ENCODE measurements at regions not wholly inside any gene's neighbourhood (a gene's known extent, or its start where the extent isn't known, plus 50 kb on each side); places are given as distances from the start of the nearest gene placed in this dataset.
"Not testable (repeated sequence)": the region's sequence is repeated elsewhere in the genome, so short reads cannot be mapped to it uniquely, and the experiment has no call there.

DNA sequence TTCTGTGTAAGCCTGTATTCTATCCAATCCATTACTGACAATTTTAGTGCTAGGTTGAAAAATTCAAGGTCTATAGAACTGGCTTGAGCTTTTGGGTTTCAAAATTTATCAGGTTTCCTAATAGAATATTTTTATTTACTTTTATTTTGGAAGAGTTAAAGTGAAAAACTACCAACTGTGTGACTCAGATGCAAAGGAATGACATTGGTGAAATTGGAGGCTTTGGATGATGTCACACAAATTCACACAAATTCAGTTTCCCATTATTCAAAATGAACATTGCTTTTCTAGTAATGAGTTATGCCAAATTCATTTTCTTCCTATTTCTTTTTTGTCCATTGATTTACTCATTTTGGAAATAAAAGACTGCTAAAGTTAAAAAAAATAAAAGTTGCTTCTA lies 186.9 kb downstream of the ALX1 start:
- TF ChIP-seq, protein P1, sequence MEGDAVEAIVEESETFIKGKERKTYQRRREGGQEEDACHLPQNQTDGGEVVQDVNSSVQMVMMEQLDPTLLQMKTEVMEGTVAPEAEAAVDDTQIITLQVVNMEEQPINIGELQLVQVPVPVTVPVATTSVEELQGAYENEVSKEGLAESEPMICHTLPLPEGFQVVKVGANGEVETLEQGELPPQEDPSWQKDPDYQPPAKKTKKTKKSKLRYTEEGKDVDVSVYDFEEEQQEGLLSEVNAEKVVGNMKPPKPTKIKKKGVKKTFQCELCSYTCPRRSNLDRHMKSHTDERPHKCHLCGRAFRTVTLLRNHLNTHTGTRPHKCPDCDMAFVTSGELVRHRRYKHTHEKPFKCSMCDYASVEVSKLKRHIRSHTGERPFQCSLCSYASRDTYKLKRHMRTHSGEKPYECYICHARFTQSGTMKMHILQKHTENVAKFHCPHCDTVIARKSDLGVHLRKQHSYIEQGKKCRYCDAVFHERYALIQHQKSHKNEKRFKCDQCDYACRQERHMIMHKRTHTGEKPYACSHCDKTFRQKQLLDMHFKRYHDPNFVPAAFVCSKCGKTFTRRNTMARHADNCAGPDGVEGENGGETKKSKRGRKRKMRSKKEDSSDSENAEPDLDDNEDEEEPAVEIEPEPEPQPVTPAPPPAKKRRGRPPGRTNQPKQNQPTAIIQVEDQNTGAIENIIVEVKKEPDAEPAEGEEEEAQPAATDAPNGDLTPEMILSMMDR (IDR thresholded peaks at IDR 0.05; ENCODE audit: unreplicated experiment) = no peak
- Mint-ChIP-seq H3K27ac (ENCODE audit: unreplicated experiment) (no peak overlapping the region), H3K9me3 (ENCODE audit: low read depth, unreplicated experiment) (peaks cover 3% of the 10 kb centered on the region), H3K4me3 (ENCODE audit: low read depth, unreplicated experiment) (no peak overlapping the region), H3K4me1 (ENCODE audit: low read depth, unreplicated experiment) (peaks cover 47% of the 10 kb centered on the region), H3K27me3 (ENCODE audit: unreplicated experiment) (no peaks in the 10 kb centered on the region), H3K36me3 (ENCODE audit: insufficient read depth, unreplicated experiment) (peaks cover 9% of the 10 kb centered on the region)
- intact Hi-C loops (cut with micrococcal nuclease; ENCODE audit: unreplicated experiment) = loop anchor here (5.0 kb wide), 2 partner anchors 40 to 100 kb away; no protein-coding TSS in a partner anchor
- no peak for DNase-seq
- CTCF ChIA-PET = interaction anchor here (0.6 to 1.3 kb wide), 2 partner anchors 355 to 400 kb away, joined by 3 read pairs; no protein-coding TSS in a partner anchor
- no TSS peak for BruUV-seq (replicated peaks)

DNA sequence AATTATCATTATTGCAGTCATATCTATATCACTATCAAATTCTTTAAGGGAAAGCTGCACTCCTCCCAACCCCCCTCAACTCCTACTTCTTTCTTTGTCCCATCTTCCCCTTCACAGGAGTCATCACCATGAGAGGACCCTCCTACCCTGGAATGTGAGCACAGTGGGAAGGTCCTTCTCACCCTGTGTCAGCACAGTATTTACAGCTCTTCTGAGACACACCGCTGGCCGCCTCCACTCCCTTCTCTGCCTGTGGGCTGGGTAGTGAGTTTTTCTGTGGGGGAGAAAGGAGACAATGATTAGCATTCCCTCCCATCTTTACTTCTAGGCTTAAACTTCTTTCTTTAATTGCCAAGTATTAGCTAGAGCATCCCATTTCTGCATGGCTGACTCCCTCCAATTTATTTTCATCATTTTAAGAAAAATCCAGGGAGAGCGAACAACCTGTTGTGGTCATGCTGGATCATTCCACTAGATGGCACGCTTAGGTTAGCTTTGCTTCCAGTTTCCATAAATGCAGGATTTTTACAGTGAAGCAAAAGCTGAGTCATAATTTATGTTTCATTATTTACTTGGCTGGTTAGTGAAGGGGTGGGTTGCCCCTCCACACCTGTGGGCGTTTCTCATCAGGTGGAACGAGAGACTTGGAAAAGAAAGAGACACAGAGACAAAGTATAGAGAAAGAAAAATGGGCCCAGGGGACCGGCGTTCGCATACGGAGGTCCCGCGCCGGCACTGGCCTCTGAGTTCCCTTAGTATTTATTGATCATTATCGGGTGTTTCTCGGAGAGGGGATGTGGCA lies 188.5 kb downstream of the ALX1 start:
- Mint-ChIP-seq H3K4me1 (ENCODE audit: low read depth, unreplicated experiment) (peaks cover 47% of the 10 kb centered on the region), H3K9me3 (ENCODE audit: low read depth, unreplicated experiment) (peaks cover 3% of the 10 kb centered on the region), H3K36me3 (ENCODE audit: insufficient read depth, unreplicated experiment) (peaks cover 9% of the 10 kb centered on the region), H3K27ac (ENCODE audit: unreplicated experiment) (peak overlapping the region; percentile 79), H3K4me3 (ENCODE audit: low read depth, unreplicated experiment) (peak overlapping the region; percentile 71), H3K27me3 (ENCODE audit: unreplicated experiment) (no peaks in the 10 kb centered on the region)
- intact Hi-C loops (cut with micrococcal nuclease; ENCODE audit: unreplicated experiment) = loop anchor here (1.0 to 5.0 kb wide), 4 partner anchors 41 to 452 kb away; no protein-coding TSS in a partner anchor
- TF ChIP-seq, protein P1 (IDR thresholded peaks at IDR 0.05; ENCODE audit: unreplicated experiment) = peak; percentile 55
- BruUV-seq (replicated peaks) = no TSS peak
- CTCF ChIA-PET = interaction anchor here (0.5 to 1.7 kb wide), 6 partner anchors 20 to 484 kb away, joined by 3 to 18 read pairs (median 4); no protein-coding TSS in a partner anchor
- peak; percentile 70 for DNase-seq

DNA sequence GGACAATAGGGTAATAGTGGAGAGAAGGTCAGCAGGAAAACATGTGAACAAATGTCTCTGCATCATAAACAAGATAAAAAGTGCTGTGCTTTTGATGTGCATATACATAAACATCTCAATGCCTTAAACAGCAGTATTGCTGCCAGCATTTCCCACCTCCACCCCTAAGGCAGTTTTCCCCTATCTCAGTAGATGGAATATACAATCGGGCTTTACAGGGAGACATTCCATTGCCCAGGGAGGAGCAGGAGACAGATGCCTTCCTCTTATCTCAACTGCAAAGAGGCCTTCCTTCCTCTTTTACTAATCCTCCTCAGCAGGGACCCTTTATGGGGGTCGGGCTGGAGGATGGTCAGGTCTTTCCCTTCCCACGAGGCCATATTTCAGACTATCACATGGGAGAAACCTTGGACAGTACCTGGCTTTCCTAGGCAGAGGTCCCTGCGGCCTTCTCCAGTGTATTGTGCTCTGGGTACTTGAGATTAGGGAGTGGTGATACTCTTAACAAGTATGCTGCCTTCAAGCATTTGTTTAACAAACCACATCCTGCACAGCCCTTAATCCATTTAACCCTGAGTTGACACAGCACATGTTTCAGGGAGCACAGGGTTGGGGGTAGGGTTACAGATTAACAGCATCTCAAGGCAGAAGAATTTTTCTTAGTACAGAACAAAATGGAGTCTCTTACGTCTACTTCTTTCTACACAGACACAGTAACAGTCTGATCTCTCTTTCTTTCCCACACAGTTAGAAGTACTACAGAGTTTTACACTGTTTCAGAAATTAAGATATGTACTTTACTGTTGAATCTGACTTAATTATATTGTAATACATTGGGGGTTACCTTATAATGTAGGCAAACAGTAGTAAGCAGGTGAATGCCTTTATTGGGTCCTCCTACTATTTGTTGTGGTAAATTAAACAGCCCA lies 189.4 kb downstream of the ALX1 start:
- H3K27me3 Mint-ChIP-seq (ENCODE audit: unreplicated experiment); H3K36me3 Mint-ChIP-seq (ENCODE audit: insufficient read depth, unreplicated experiment); H3K9me3 Mint-ChIP-seq (ENCODE audit: low read depth, unreplicated experiment): not testable (repeated sequence)
- peak; percentile 61 for DNase-seq
- peak overlapping the region; percentile 71 for H3K4me3 Mint-ChIP-seq (ENCODE audit: low read depth, unreplicated experiment)
- peak overlapping the region; percentile 79 for H3K27ac Mint-ChIP-seq (ENCODE audit: unreplicated experiment)
- BruUV-seq (replicated peaks) = TSS peak; percentile 68
- peaks cover 45% of the 10 kb centered on the region for H3K4me1 Mint-ChIP-seq (ENCODE audit: low read depth, unreplicated experiment)
- CTCF ChIA-PET = interaction anchor here (0.5 to 1.7 kb wide), 6 partner anchors 44 to 483 kb away, joined by 3 to 18 read pairs (median 5); no protein-coding TSS in a partner anchor
- intact Hi-C loops (cut with micrococcal nuclease; ENCODE audit: unreplicated experiment) = loop anchor here (5.0 kb wide), 2 partner anchors 42 to 98 kb away; no protein-coding TSS in a partner anchor

DNA sequence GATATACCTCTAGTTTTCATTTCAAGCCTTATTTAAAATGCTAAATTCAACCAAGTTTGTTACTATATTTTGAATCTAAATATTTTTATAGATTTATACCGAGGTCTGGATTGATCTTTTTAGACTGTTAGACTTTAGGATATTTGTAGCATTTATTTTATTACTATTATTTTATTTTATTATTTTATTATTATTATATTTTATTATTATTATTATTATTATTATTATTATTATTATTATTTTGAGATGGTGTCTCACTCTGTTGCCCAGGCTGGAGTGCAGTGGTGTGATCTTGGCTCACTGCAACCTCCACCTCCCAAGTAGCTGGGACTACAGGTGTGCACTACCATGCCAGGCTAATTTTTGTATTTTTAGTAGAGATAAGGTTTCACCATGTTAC lies 195.3 kb downstream of the ALX1 start:
- H3K9me3 Mint-ChIP-seq (ENCODE audit: low read depth, unreplicated experiment); H3K36me3 Mint-ChIP-seq (ENCODE audit: insufficient read depth, unreplicated experiment); H3K27me3 Mint-ChIP-seq (ENCODE audit: unreplicated experiment); H3K27ac Mint-ChIP-seq (ENCODE audit: unreplicated experiment); BruUV-seq (replicated peaks); intact Hi-C loops (cut with micrococcal nuclease; ENCODE audit: unreplicated experiment); H3K4me1 Mint-ChIP-seq (ENCODE audit: low read depth, unreplicated experiment); DNase-seq; H3K4me3 Mint-ChIP-seq (ENCODE audit: low read depth, unreplicated experiment): not testable (repeated sequence)
- CTCF ChIA-PET = interaction anchor here (1.7 kb wide), 1 partner anchor 392 kb away, joined by 8 read pairs; no protein-coding TSS in a partner anchor

DNA sequence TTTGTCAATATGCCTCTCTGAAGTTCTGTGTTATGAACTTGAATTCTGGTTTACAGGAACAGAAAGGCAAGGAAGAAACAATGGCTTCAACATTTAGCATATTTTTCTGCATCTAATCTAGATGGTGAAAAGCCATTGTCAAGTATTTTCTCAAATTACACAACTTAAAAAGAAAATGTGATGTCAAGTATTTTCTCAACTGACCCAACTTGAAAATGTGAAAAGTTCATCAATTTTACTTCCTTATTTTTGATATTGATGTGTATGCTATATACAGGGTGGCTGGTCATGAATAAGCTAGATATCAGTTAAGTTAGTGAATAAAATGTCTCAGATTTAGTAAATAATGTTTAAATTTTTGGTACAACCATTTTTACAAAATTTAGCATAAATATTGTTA lies 196.7 kb downstream of the ALX1 start:
- no peak overlapping the region for H3K4me3 Mint-ChIP-seq (ENCODE audit: low read depth, unreplicated experiment)
- CTCF ChIA-PET = interaction anchor here (0.9 to 1.7 kb wide), 3 partner anchors 12 to 444 kb away, joined by 4 to 8 read pairs (median 5); no protein-coding TSS in a partner anchor
- no peaks in the 10 kb centered on the region for H3K9me3 Mint-ChIP-seq (ENCODE audit: low read depth, unreplicated experiment)
- intact Hi-C loops (cut with micrococcal nuclease; ENCODE audit: unreplicated experiment) = loop anchor here (2.0 kb wide), 1 partner anchor 98 kb away; no protein-coding TSS in a partner anchor
- no TSS peak for BruUV-seq (replicated peaks)
- H3K27me3 Mint-ChIP-seq (ENCODE audit: unreplicated experiment) = no peaks in the 10 kb centered on the region
- no peaks in the 10 kb centered on the region for H3K36me3 Mint-ChIP-seq (ENCODE audit: insufficient read depth, unreplicated experiment)
- TF ChIP-seq, protein P1 (IDR thresholded peaks at IDR 0.05; ENCODE audit: unreplicated experiment) = no peak
- no peak for DNase-seq
- peaks cover under 1% of the 10 kb centered on the region for H3K4me1 Mint-ChIP-seq (ENCODE audit: low read depth, unreplicated experiment)
- H3K27ac Mint-ChIP-seq (ENCODE audit: unreplicated experiment) = no peak overlapping the region

Measured in Calu3 (cell line).